ENCODE measurements at regions not wholly inside any gene's neighbourhood (a gene's known extent, or its start where the extent isn't known, plus 50 kb on each side); places are given as distances from the start of the nearest gene placed in this dataset.
"Not testable (repeated sequence)": the region's sequence is repeated elsewhere in the genome, so short reads cannot be mapped to it uniquely, and the experiment has no call there.

- DNase-seq = peak in 1 of 3 donors; percentile 28
These were observed 159.2 kb upstream of the PITRM1 start for GRCh38 chr10:3331690-3332230.

DNA sequence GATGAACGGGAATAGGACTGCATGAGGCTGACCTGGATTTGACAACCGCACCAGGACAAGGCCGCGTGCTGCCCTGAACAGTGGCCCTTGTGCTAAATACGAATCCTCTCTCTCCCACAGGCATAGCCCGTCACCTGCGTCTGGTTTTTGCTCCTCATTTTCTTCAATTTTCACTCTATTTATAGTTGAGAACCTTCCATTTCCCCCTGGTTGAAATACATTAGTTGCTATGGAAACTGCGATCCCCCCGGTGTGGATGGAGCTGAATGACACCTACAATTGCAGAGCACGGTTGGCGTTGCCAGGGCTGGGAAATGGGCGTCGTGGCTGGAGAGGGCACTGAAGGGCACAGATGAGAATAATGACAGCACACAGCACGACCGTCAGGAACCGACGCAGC, 158.6 kb upstream of the PITRM1 start:
- no peak for DNase-seq

DNA sequence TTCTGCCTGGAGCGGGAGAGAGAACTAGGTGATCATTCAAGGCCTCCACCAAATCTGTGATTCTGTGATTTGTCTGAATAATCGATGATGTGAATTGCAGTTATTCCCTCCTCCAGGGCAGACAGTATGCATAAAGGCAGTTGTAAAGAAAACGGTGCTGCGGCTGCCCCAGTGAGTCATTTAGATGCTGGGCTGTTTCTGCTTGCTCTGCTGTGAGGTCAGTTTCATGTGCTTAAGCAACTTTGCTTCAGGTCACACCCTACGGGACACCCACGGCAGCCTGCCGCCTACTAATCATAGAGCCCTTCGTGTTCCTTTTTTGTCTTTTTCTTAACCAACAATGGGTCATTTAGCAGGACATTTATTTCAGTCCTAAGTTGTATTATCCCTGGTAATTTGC, 158.1 kb upstream of the PITRM1 start:
- peak; percentile 83 to 92 (median 85) for DNase-seq

GRCh38 chr10:3325954-3326750, 153.6 kb upstream of the PITRM1 start:
- DNase-seq = peak; percentile 25 to 35 (median 31)

DNA sequence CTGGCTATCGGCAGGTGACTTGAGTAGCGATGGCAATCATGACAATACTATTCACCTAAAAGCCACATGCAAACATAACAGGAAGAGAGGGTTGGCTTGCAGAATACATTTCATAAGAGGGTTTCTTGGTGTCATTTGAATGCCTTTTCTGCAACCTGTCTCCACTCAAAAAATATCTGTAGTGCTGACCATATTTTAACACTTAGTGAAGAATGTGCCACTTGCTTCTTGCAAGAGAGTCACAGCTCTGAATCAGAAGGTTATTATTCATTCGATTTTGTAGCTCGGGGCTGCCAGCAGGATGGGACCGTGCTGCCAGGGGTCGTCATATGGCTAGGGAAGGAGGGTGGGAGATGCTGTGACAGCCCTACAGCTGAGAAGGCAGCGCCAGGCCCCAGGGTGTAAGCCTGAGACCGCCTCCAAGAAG, 152.0 kb upstream of the PITRM1 start:
- DNase-seq = no peak

- no peak for DNase-seq
These were observed 151.4 kb upstream of the PITRM1 start for GRCh38 chr10:3323865-3324498.

- no peak for DNase-seq
These were observed 148.5 kb upstream of the PITRM1 start for GRCh38 chr10:3321123-3321522.

- no peak for DNase-seq
These were observed 147.2 kb upstream of the PITRM1 start for GRCh38 chr10:3319811-3320226.

- DNase-seq = not testable (repeated sequence)
These were observed 145.9 kb upstream of the PITRM1 start for GRCh38 chr10:3318480-3318807.

GRCh38 chr10:3317553-3318479, 145.2 kb upstream of the PITRM1 start:
- DNase-seq = not testable (repeated sequence)

DNA sequence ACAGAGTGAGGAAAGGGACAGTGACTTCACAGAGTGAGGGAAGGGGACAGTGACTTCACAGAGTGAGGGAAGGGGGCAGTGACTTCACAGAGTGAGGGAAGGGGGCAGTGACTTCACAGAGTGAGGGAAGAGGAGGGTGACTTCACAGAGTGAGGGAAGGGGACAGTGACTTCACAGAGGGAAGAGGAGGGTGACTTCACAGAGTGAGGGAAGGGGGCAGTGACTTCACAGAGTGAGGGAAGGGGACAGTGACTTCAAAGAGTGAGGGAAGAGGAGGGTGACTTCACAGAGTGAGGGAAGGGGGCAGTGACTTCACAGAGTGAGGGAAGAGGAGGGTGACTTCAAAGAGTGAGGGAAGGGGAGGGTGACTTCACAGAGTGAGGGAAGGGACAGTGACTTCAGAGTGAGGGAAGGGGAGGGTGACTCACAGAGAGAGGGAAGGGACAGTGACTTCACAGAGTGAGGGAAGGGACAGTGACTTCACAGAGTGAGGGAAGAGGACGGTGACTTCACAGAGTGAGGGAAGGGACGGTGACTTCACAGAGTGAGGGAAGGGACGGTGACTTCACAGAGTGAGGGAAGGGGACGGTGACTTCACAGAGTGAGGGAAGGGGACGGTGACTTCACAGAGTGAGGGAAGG, 142.0 kb upstream of the PITRM1 start:
- DNase-seq = peak; percentile 56 to 62 (median 57)

DNA sequence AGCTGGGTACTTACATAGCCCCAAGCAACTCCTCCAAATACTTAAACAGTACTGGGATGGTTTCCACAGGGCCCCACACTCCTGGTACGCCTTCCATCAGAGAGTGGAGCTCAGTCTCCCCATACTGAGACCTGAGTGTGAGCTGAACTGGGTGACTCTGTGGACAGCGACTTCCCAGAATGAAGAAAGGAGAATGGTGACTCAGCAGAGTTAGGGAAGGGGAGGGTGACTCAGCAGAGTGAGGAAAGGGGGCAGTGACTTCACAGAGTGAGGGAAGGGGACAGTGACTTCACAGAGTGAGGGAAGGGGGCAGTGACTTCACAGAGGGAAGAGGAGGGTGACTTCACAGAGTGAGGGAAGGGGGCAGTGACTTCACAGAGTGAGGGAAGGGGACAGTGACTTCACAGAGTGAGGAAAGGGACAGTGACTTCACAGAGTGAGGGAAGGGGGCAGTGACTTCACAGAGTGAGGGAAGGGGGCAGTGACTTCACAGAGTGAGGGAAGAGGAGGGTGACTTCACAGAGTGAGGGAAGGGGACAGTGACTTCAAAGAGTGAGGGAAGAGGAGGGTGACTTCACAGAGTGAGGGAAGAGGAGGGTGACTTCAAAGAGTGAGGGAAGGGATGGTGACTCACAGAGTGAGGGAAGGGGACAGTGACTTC, 141.3 kb upstream of the PITRM1 start:
- DNase-seq = peak; percentile 68 to 86 (median 72)

- no peak for DNase-seq
These were observed 139.9 kb upstream of the PITRM1 start for GRCh38 chr10:3312403-3312940.

- DNase-seq = no peak
These were observed 137.6 kb upstream of the PITRM1 start for GRCh38 chr10:3310016-3310784.

DNA sequence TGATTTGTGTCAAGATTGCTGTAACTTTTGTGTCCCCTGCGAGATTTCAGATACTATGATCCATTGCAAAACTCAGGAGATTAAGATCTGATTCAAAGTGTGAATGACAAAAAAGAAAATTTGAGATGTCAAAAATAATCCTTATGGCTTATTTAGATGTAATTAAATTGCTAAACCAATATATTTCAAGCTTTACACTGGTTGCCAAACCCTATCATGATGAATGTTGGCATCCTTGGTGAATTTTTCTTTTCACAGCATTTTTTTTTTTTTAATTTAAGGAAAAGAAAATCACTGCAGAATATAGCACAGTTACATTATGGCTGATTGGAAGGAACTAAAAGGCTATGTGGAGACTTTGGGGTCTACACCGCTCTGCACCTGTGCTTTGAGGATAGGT, 133.5 kb upstream of the PITRM1 start:
- no peak for DNase-seq

DNA sequence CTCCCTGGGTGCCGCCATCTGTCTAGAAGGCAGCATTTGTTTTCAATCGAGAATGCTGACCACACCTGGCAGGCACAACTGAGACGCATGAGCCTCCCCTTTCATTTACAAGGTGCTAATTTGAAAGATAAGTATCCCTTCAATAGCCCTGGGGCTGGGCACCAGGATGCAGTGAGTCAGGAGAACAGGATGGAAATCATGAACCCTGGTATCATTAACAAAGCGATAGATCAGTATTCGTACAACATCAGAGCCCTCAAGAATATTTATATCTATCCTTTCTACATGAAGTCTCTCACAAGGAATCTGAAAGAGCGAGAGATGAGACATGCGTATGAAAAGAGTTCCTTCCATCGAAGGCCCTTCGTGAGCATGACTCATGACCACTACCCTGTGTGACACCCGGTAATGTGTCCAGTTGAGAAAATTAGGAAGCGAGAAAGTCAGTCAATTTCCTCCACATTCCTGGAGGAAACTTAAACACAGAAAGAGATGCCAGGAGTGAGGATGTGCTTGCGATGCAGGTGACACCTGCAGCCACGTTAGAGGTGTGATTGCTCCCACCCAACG, 123.1 kb upstream of the PITRM1 start:
- peak; percentile 50 to 80 (median 54) for DNase-seq

GRCh38 chr10:3294919-3295581, 122.5 kb upstream of the PITRM1 start:
- DNase-seq = no peak

DNA sequence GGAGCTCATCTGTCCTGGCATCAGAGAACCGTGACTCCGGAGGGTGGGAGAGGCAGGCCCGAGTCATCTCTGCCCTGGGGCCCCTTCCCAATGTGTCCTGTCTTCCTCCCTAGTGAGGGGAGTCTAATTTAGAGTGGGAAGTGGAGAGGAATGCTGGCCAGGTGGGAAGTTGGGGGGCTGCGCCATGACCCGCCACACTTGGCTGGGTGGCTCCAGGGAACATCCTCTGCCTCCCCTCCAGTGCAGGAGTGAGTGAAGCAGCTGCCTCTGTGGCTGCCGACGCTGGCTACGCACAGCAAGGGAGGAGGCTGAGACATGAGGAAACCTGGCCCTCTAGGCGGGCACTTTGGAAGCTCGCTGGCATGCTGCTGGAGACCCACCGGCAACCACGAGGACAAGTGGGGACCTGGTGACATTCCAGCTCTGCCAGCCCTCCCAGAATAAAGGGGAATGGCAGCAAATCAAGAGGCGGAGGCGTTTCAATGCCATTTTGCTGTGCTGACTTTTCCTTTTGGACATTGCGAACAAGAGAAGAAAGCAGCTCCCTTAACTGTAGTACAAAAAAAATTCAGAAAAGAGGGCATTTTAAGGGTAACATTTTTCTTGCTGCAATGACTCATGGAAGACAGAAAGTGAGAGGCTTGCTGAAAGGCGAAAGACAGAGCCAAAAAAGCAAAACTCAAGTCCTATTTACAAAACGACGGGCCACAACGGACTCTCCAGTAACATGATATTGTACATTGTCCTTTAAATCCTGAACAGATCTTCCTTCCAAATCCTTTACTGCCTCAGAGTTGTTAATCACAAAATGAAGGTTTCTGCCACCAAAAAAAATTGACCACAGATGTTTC, 121.2 kb upstream of the PITRM1 start:
- DNase-seq = no peak

DNA sequence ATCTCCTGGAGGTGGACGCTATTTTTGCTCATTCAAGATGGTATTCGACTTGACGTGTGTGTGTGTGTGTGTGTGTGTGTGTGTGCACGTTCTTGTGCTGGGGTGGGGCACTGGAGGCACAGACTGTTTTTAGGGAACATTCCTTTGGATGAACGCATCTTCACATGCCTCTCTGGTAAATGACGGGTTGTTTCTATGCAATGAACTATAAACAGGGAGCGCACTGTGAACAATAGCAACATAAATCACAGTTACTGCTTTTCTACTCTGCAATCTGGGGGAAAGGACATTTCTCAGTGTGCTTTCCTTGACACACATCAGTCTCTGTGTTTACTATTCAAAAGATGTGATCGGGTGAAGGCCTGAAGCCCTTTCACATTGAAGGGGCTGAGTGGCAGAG, 120.1 kb upstream of the PITRM1 start:
- DNase-seq = no peak

Measured in suppressor macrophage treated with lipopolysaccharide for 1 hour (primary cell).